GM12892 (cell line): ENCODE measurements at regions not wholly inside any gene's neighbourhood (a gene's known extent, or its start where the extent isn't known, plus 50 kb on each side); places are given as distances from the start of the nearest gene placed in this dataset.

Experiments used
- POLR2A ChIP-seq: IDR thresholded peaks from 2 replicates; pipeline ENCODE4 v1.6.1; 2011; ENCODE audit warnings: low read depth, low read length, control low read depth
- POLR2AphosphoS5 ChIP-seq: IDR thresholded peaks from 2 replicates; pipeline ENCODE4 v1.6.1; 2011; ENCODE audit warnings: low read depth, low read length, control low read depth
- TAF1 ChIP-seq: IDR thresholded peaks from 2 replicates; pipeline ENCODE4 v1.6.1; 2011; ENCODE audit warnings: low read depth, mild to moderate bottlenecking, control low read depth, low read length, borderline replicate concordance

- TF ChIP-seq POLR2AphosphoS5 = no peak
- no peak for TF ChIP-seq POLR2A
- TF ChIP-seq TAF1 = no peak
These were observed 51.2 kb upstream of the DAP start for GRCh38 chr5:10812218-10812617.
